ENCODE measurements at regions not wholly inside any gene's neighbourhood (a gene's known extent, or its start where the extent isn't known, plus 50 kb on each side); places are given as distances from the start of the nearest gene placed in this dataset.

GRCh38 chr12:77294016-77294415 is 228.6 kb upstream of the E2F7 start:
- ATAC-seq (ENCODE audit: low read depth) (peak; percentile 72), DNase-seq (peak; percentile 60)
- Histone ChIP-seq H3K27me3 (ENCODE audit: control insufficient read depth, insufficient read depth, low read length) (no peaks in the 10 kb centered on the region), H4K8ac (ENCODE audit: low read depth in 2 of 2, low read length in 2 of 2) (peak overlapping the region in 1 of 2 experiments; percentile 84; a peak in 2 of 4 replicates), H2AFZ (replicated peaks; ENCODE audit: low read length, poor library complexity) (no peak overlapping the region), H2BK15ac (ENCODE audit: low read depth, low read length) (no peak overlapping the region), H3K4me2 (ENCODE audit: low read depth, low read length) (peak overlapping the region; percentile 57; the same call in 1 of the 2 replicates), H2BK5ac (ENCODE audit: low read depth, low read length, poor library complexity, severe bottlenecking) (peak overlapping the region; percentile 82), H4K20me1 (ENCODE audit: insufficient read depth, low read length) (no peaks in the 10 kb centered on the region), H3K4ac (ENCODE audit: low read depth, low read length) (peak overlapping the region; percentile 72; the same call in 1 of the 2 replicates), H4K5ac (ENCODE audit: low read depth, low read length) (no peak overlapping the region), H2BK120ac (ENCODE audit: low read depth, low read length) (peak overlapping the region; percentile 79), H2BK20ac (ENCODE audit: low read depth, low read length) (peak overlapping the region; percentile 93), H3K4me3 (ENCODE audit: insufficient read depth, low read depth, low read length) (no peak overlapping the region), H3K36me3 (ENCODE audit: control insufficient read depth, insufficient read depth, low read length) (no peaks in the 10 kb centered on the region), H3K27ac (ENCODE audit: insufficient read depth, low read length) (no peak overlapping the region), H2AK9ac (replicated peaks; ENCODE audit: low read depth, low read length, poor library complexity) (no peak overlapping the region), H3K23ac (ENCODE audit: low read depth, low read length) (peak overlapping the region; percentile 69; the same call in 1 of the 2 replicates), H3K9me1 (ENCODE audit: insufficient read depth, low read length) (peaks cover 4% of the 10 kb centered on the region; the same call in 1 of the 2 replicates), H3K56ac (ENCODE audit: extremely low read depth, insufficient read depth, low read length) (peak overlapping the region; percentile 54; the same call in 1 of the 2 replicates), H3K14ac (replicated peaks; ENCODE audit: low read depth, low read length) (peak overlapping the region; percentile 59; the same call in 1 of the 2 replicates), H3K79me1 (ENCODE audit: low read depth in 1 of 2, low read length in 2 of 2) (no peaks in the 10 kb centered on the region), H3K9ac (ENCODE audit: low read depth, low read length) (no peak overlapping the region), H4K91ac (ENCODE audit: insufficient read depth, low read depth, low read length) (peak overlapping the region; percentile 37; the same call in 1 of the 2 replicates), H2AK5ac (ENCODE audit: low read depth, low read length) (no peak overlapping the region), H3K18ac (ENCODE audit: low read depth, low read length) (peak overlapping the region; percentile 93; the same call in 1 of the 2 replicates), H3K9me3 (ENCODE audit: control insufficient read depth, insufficient read depth, low read length) (no peaks in the 10 kb centered on the region), H3K4me1 (ENCODE audit: control insufficient read depth, insufficient read depth, low read length) (peaks cover 7% of the 10 kb centered on the region)
- in situ Hi-C loops (cut with MboI; ENCODE audit: low sequenced_read_pairs) = no loop called here
- POLR2A ChIA-PET (ENCODE audit: unreplicated experiment) = interaction anchor here (0.6 kb wide), 1 partner anchor 41 kb away, joined by 5 read pairs; no protein-coding TSS in a partner anchor
- TF ChIP-seq RCOR1 (IDR thresholded peaks at IDR 0.05; ENCODE audit: insufficient replicate concordance, low read length) (no peak), USF2 (IDR thresholded peaks at IDR 0.05; ENCODE audit: low read depth, low read length) (peak; percentile 34; the same call in 1 of the 2 replicates), POLR2A (IDR thresholded peaks at IDR 0.05; ENCODE audit: low read depth, low read length) (no peak), FOS (IDR thresholded peaks at IDR 0.05; ENCODE audit: low read depth, low read length) (peak; percentile 28; the same call in 1 of the 2 replicates)
- dilution Hi-C loops (cut with HindIII; ENCODE audit: low sequenced_read_pairs, unreplicated experiment) = no loop called here
- BruUV-seq (replicated peaks) = no TSS peak
- no CpG with 5 or more reads among the region's 1 CpG for WGBS, 2 experiments (ENCODE audit: extremely low coverage in 2 of 2, insufficient read length in 1 of 2)
- intact Hi-C loops (cut with micrococcal nuclease) = no loop called here
- CTCF ChIA-PET = interaction anchor here (0.6 kb wide), 1 partner anchor 283 kb away, joined by 4 read pairs; no protein-coding TSS in a partner anchor

Measured in IMR-90 (cell line).